Fibroblast of mammary gland (primary cell): ENCODE measurements at regions not wholly inside any gene's neighbourhood (a gene's known extent, or its start where the extent isn't known, plus 50 kb on each side); places are given as distances from the start of the nearest gene placed in this dataset.

Experiments used
- DNase-seq: peaks from one replicate; pipeline ENCODE4 v3.0.0-alpha.2; 2010; ENCODE audit warnings: low read depth
- H3K4me3 ChIP-seq: 2 replicates; pipeline ENCODE4 v1.5.1; 2011; ENCODE audit warnings: low read depth, mild to moderate bottlenecking, low read length, moderate library complexity; ENCODE audit not compliant: control insufficient read depth
- TF ChIP-seq, protein P1 (sequence below): conservative IDR thresholded peaks from 2 replicates; pipeline ENCODE4 v1.5.1; 2011; ENCODE audit warnings: low read depth, low read length, inconsistent platforms; ENCODE audit not compliant: control insufficient read depth, insufficient read depth

DNA sequence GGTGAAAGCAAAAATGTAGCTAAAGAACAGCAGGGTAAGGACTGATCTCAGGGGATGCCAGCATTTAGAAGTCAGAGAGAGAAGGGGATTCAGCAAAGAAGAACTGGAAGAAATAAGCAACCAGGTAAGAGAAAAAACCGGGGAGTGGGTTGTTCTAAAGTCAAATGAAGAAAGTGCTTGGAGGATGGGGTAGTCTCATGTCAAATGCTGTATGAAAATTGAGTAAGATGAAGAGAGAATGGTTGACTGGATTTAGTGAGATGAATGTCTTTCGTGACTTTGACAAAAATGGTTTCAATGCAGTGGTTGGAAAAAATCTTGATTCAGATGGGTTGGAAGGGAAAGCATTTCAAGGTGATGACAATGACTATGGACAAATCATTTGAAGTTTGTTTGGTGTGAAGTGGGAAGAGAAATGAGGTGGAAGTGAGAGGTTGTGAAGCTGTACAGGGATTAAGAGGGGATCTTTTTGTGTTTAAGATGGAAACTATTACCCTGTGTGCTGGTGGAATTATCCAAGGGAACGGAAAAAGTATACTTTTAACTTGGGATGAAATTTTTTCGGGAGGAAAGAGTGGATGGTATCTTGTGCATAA lies 484.0 kb downstream of the ETS1 start:
- TF ChIP-seq, protein P1, sequence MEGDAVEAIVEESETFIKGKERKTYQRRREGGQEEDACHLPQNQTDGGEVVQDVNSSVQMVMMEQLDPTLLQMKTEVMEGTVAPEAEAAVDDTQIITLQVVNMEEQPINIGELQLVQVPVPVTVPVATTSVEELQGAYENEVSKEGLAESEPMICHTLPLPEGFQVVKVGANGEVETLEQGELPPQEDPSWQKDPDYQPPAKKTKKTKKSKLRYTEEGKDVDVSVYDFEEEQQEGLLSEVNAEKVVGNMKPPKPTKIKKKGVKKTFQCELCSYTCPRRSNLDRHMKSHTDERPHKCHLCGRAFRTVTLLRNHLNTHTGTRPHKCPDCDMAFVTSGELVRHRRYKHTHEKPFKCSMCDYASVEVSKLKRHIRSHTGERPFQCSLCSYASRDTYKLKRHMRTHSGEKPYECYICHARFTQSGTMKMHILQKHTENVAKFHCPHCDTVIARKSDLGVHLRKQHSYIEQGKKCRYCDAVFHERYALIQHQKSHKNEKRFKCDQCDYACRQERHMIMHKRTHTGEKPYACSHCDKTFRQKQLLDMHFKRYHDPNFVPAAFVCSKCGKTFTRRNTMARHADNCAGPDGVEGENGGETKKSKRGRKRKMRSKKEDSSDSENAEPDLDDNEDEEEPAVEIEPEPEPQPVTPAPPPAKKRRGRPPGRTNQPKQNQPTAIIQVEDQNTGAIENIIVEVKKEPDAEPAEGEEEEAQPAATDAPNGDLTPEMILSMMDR = no peak
- no peak for DNase-seq
- H3K4me3 ChIP-seq = no peak overlapping the region

DNA sequence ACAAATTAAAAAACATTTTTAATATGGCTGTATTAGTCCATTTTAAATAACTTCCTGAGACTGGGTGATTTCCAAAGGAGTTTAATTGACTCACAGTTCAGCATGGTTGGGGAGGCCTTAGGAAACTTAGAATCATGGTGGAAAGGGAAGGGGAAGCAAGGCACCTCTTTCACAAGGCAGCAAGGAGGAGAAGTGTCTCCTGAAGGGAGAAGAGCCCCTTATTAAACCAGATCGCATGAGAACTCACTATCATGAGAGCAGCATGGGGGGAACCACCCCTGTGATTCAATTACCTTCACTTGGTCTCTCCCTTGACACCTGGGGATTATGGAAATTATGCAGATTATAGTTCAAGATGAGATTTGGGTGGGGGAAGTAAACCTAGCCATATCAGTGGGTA lies 488.6 kb downstream of the ETS1 start:
- TF ChIP-seq, protein P1 = no peak
- no peak overlapping the region for H3K4me3 ChIP-seq
- DNase-seq = no peak

DNA sequence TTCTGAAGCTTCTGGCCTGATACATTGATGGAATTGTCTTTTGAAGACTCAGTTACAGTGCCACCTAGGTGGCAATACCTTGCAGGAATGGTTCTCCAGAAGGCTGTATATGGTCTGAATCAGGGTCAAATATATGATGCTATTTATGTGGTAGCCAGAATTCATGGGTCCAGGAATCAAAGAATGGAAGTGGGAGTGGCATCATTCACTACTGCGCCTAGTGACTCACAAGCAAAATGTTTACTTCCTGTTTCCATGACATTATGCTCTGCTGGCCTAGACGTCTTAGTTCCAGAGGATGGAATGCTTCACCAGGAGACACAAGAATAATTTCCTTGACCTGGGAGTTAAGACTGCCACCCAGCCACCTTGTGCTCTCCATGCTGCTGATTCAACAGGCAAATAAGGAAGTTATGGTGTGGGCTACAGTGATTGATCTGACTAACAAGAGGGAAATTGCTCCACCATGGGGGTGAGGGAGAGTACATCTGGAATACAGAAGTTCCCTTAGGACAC lies 491.8 kb downstream of the ETS1 start:
- TF ChIP-seq, protein P1 = no peak
- no peak overlapping the region for H3K4me3 ChIP-seq
- peak; percentile 69 for DNase-seq

DNA sequence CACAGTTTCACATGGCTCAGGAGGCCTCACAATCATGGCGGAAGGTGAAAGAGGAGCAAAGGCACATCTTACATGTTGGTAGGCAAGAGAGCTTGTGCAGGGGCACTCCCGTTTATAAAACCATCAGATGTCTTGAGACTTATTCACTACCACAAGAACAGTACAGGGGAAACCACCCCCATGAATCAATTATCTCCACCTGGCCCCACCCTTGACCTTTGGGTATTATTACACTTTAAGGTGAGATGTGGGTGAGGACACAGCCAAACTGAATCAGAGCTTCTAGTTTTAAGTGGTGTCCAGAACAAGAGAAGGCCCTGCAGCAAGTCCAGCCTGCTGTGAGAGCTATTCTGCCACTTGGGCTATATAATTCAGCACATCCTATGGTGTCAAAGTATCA lies 493.7 kb downstream of the ETS1 start:
- no peak for DNase-seq
- H3K4me3 ChIP-seq = no peak overlapping the region
- TF ChIP-seq, protein P1 = no peak

DNA sequence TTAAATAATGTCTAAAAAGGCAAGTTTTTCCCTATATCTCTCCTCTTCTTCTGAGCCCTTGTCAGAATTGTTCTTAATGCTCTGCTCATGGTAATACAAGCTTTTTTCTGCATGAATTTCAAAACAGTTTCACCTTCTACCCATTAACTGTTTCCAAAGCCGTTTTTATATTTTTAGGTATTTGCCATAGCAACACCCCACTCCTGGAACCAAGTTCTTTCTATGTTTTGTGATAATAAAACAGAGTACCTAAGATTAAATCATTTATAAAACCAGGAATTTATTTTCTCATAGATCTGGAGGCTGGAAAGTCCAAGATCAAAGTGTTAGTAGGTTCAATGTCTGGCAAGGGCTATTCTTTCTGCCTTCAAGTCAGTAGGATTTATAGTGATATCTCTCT lies 497.4 kb downstream of the ETS1 start:
- H3K4me3 ChIP-seq = no peak overlapping the region
- TF ChIP-seq, protein P1 = no peak
- no peak for DNase-seq

DNA sequence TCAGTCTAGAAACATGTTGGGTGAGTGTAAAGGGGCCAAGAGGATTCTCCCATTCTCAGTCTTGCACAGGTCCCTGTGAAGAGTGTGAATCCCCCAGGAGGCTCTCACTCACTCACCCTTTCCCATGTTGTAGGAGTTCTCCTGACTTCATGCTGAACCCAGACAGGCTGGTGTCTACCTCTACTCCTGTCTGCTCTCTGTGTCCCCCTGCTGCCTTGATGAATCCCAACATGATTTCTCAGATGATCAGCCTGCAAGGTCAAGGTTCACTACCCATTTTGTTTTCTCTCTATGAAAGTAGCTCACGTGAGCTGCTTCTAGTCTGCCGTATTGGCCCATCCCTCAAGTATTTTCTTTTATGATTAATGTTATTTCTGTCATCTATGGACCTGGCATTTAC lies 500.6 kb downstream of the ETS1 start:
- DNase-seq = no peak
- no peak overlapping the region for H3K4me3 ChIP-seq
- TF ChIP-seq, protein P1 = no peak

DNA sequence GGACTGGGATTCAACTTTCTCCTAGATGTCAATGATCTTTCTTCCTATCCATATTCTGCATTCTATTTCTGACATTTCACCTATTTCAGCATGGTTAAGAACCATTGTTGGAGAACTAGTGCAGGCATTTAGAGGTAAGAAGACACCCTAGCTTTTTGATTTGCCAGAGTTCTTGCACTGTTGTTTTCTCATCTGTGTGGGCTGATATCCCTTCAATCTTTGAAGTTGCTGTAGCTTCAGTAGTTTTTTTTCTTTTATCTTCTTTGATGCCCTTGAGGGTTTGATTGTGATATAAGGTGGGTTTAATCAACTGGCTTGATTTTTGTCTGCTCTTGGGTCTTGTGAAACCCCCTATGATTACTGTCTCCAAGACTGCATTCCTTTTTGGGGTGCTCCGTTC lies 502.1 kb downstream of the ETS1 start:
- TF ChIP-seq, protein P1 = no peak
- no peak for DNase-seq
- H3K4me3 ChIP-seq = no peak overlapping the region
